Stimulated activated CD4-positive, alpha-beta T cell treated with anti-CD3 and anti-CD28 coated beads, Interleukin-4, amount 100 ng/mL, for 24 hours (primary cell): ENCODE measurements at regions not wholly inside any gene's neighbourhood (a gene's known extent, or its start where the extent isn't known, plus 50 kb on each side); places are given as distances from the start of the nearest gene placed in this dataset.

Experiments
- DNase-seq: peaks from one replicate; pipeline ENCODE4 v3.0.0-alpha.2; 2020

DNA sequence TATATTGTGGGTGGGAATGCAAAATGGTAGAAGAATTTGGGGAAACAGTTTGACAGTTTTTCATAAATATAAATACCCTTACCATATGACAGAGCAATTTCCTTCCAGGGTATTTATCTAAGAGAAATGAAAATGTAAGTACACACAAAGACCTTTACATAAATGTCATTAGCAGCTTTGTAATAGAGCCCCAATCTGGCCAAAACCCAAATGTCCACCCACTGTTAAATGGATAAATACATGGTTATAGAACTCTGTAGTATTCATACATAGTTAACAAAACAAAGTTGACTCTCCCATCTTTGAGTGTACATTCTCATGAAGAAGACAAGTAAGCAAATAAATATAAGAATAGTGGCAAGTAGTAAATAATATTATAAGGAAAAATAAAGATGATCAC lies 514.8 kb upstream of the NOX3 start:
- no peak for DNase-seq

DNA sequence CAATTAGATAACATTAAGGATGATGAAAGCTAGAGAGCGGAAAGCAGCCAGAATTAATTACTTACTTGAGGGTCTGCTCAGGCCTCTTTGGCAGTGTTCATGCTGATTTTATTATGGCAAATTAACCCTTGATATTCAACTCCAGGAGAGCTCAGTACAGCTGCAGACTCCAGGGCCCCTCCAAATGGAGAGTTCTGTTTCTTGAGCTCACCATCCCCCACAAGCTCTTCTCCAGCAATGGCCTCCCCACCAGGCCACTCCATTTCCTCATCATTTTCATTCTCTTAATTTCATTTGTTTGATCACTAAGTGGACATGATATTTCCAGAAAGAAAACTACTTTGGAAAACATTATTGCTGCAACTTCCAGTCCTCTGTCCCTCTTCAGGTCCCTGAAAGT lies 513.3 kb upstream of the NOX3 start:
- DNase-seq: no peak

DNA sequence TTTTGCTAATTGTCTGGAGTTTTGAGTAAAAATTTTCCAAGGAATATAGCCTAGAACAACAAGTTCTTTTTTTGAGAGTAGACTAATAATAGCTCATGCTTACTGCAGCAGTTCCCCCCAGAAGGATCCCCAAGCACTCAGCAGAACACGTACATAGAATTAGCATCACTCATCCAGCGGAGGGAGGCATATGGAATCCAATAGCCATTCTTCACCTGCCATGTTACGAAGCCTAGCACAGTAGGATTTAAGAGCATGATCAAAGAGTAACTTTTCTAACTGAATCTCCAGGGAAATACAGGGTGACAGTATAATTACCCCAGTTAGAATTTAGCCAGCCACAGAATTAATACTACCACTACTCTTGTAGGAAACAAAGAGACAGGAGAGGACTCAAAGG lies 511.7 kb upstream of the NOX3 start:
- DNase-seq: no peak

GRCh38 chr6:155964544-155964943 lies 508.9 kb upstream of the NOX3 start:
- no peak for DNase-seq

GRCh38 chr6:155962276-155962675 lies 506.6 kb upstream of the NOX3 start:
- DNase-seq: no peak

GRCh38 chr6:155959898-155960495 lies 504.4 kb upstream of the NOX3 start:
- no peak for DNase-seq

- DNase-seq: no peak
These were observed 502.9 kb upstream of the NOX3 start for GRCh38 chr6:155958550-155958949.

DNA sequence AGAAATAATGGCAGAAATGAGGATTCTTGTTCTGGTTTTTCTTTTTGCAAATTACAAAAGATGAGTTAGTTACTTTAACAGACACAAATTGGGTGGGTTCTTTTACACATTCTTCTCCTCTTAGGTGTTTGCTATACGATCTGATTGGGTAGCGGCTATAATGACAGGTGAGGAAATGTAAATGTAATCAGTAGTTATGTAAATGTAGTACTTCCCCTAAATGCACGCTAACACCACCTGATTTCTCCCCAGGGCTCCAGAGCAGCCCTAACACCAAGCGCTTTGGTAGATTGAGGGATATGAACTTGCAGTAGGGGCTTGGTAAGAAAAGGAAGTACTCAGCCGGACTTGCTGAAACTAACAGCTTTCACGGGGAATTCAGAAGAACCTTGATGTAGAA lies 499.4 kb upstream of the NOX3 start:
- no peak for DNase-seq

DNA sequence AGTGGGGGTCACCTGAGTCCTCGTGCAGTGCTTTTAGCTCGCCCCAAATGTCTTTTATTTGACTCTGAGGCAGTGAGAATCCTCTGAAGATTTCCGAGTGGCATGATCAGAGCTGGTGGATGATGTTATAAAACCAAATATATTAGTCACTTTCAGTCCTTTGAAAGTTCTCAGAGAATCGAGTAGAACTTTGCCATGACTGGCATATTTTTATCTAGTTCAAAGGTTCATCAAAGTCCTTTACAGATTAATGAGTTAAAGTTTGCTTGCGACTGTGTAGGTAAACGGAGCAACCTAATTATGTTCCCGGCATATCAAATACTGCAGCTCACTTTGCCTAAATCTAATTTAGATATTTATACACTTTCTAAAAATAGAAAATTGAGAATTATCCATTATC lies 498.5 kb upstream of the NOX3 start:
- DNase-seq: no peak

DNA sequence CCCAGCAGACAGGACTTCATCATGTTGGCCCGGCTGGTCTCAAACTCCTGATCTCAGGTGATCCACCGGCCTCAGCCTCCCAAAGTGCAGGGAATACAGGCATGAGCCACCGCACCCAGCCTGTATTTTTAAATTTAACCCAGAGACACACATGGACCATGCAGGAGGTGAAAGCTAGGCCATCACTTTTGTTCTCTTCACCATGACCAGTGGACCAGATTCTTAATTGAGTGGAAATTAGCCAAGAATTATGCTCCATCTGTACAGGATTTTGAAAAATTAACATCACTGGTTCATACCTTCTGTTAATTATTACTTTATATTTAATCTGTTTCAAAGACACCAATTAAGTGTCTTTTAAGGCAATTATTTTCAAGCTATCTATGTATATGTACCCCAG lies 493.6 kb upstream of the NOX3 start:
- DNase-seq: no peak

DNA sequence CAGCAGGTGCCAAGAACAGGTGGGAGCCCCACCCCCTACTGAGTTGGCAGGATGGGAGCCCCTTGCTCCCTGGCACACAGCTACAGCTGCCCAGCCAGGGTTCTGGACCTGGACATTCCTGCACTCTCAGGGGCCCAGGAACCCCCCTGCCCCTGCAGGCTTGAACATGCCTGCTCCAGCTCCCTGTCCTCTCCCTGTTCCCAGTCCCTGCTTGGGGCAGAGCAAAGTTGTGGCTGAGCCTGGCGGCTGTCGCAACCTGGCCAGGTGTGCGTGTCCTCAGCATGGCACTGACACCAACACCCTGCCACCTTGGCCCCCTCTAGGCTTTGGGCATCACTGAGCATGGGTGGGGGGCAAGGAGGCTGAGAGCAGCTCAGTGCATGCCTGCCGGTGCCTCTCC lies 491.2 kb upstream of the NOX3 start:
- DNase-seq: no peak

GRCh38 chr6:155943635-155944034 lies 488.0 kb upstream of the NOX3 start:
- DNase-seq: no peak

GRCh38 chr6:155939253-155939652 lies 483.6 kb upstream of the NOX3 start:
- DNase-seq: no peak

DNA sequence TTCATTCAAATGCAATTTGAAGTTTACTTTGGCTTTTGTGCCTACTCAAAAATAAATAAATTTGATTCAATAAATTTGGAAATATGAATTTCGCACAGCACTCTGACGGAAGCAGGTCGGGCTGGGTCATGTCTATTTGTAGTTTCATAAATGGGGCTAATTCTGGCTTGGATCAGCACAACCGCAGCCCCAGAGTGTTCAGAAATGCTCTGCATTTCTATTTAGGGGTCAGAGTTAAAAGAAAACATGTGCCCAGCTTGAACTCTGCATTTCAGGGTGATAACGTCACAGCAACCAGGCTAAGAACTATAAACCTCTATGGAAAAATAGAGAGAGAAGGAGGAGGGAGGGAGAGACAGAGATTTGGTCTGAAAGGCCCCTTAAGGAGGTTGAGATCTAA lies 480.9 kb upstream of the NOX3 start:
- no peak for DNase-seq

- no peak for DNase-seq
These were observed 480.5 kb upstream of the NOX3 start for GRCh38 chr6:155936127-155936526.

DNA sequence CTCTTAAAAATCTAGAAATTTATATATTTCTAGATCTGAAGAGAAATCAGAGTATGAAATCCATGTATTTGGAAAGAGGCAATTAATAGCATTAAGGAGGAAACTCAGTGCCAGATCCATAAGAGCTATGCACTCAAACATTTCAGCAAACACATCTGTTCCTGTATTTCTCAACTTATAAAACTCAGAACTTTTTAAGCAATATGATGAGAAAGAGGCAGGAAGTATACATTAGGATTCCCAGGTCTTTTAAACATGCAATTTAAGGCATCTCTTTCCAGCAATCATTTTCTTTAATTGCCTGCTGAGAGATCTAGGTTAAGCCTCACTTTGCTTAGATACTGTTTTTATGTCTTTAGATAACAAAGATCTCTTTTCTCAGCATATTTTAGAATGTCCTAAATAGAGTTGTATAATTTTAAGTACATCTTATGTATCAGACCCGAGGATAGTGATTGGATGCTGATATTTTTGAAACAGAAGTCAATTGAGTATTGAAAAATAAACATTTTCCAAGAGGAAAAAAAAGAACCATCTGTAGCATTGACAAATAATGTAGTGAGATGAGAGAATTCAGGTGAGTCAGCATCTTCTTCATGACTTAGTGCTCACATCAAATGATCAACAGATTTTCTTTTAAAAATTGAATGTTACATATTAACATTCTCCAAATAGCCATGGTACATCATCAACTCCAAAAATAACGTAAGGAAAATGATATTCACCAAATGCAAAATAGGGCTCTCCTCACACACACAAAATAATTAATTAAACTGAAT lies 461.4 kb upstream of the NOX3 start:
- DNase-seq: no peak

GRCh38 chr6:155915651-155916050 lies 460.0 kb upstream of the NOX3 start:
- DNase-seq: no peak

DNA sequence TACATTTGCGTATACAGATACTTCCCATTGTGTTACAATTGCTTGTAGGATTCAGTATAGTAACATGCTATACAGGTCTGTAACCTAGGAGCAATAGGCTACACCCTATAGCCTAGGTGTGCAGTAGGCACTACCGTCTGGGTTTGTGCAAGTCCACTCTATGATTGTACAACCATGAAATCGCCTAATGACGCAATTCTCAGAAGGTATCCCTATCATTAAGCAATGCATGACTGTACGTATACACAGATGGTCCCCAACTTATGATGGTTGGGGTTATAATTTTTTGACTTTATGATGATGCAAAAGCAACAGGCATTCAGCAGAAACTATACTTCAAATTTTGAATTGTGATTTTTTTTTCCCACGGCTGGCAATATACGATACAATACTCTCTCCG lies 458.2 kb upstream of the NOX3 start:
- no peak for DNase-seq

- no peak for DNase-seq
These were observed 454.1 kb upstream of the NOX3 start for GRCh38 chr6:155909710-155910109.

DNA sequence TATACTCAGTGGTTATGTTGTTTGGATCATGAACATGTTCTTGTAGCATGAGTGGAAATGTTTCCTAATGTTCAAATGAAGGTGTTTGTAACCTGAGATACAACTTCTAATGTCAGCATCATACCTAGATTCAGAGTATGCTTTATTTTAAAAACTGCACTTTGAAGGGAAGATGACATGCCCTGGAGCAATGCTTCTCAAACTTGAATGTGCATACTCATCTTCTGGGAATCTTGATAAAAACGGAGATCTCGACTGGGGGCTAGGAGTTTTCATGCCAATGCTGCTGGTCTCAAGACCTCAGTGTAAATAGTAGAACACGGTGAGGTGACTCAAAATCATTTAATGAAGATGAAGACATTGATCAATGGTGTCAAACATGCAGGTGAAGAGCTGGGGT lies 440.0 kb upstream of the NOX3 start:
- no peak for DNase-seq

- DNase-seq: no peak
These were observed 439.1 kb upstream of the NOX3 start for GRCh38 chr6:155894758-155895157.

- no peak for DNase-seq
These were observed 438.6 kb upstream of the NOX3 start for GRCh38 chr6:155894262-155894661.

- no peak for DNase-seq
These were observed 434.8 kb upstream of the NOX3 start for GRCh38 chr6:155890409-155890808.

DNA sequence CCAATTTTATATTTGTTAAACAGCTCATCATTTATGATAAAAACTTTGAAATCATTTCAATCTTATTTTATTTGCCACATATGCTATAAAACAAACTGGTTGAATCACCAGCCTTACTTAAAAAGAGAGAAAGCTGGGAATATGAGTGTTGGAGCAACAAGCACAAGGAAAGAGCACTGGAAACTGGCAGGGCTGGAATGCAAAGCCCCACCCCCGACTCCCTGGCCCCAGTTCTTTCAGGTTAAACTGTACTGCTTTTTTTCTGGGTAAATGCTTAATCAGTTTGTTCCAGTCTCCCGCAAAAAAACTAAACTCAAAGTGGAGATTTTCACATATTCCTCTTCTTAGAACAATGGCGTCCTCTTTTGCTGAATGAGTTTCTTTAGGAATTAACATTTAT lies 433.8 kb upstream of the NOX3 start:
- DNase-seq: no peak

DNA sequence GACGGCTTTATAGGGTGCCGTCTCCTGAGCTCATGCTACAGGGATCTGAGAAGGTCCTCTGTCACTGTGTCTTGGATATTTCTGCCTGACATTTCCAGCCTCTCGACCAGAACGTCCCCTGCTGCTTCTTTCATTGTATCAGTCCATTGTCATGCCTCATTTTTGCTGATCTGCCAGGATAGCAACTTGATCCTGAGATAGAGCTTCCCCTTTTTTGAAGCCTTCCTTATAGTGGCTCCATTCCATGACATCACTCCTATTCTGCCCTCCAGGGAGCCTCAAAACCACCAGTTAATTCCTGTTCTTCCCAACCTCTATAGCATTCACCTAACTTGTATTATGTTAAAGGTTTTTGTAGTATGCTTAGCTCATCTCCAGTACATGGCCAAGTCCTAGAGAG lies 431.8 kb upstream of the NOX3 start:
- DNase-seq: no peak
